ENCODE measurements at regions not wholly inside any gene's neighbourhood (a gene's known extent, or its start where the extent isn't known, plus 50 kb on each side); places are given as distances from the start of the nearest gene placed in this dataset.

- ChIA-PET POLR2A (no interaction called here), CTCF (no interaction called here)
- Histone ChIP-seq H3K36me3 (ENCODE audit: control insufficient read depth in 2 of 3, insufficient read depth in 3 of 3, low read length in 3 of 3) (no peaks in the 10 kb centered on the region), H3K4me1 (ENCODE audit: control insufficient read depth in 2 of 2, insufficient read depth in 2 of 2, low read length in 2 of 2) (no peaks in the 10 kb centered on the region), H3K9me3 (ENCODE audit: control insufficient read depth in 2 of 3, low read length in 3 of 3) (no peaks in the 10 kb centered on the region), H3K27me3 (ENCODE audit: control insufficient read depth in 2 of 2, insufficient read depth in 2 of 2, low read length in 2 of 2) (no peaks in the 10 kb centered on the region), H3K4me3 (ENCODE audit: low read length) (no peak overlapping the region), H3K27ac (ENCODE audit: low read depth, low read length) (no peak overlapping the region)
- Mint-ChIP-seq H3K27me3 (peaks cover 0 to 4% (median 0%) of the 10 kb centered on the region in 5 donors), H3K4me1 (no peaks in the 10 kb centered on the region), H3K9me3 (peaks cover 0 to 7% (median 1%) of the 10 kb centered on the region in 11 donors), H3K36me3 (no peaks in the 10 kb centered on the region), H3K4me3 (no peak overlapping the region), H3K27ac (no peak overlapping the region)
- intact Hi-C loops (cut with micrococcal nuclease): no loop called here
- DNase-seq (no peak), ATAC-seq (no peak)
These were observed 619.6 kb downstream of the ARL4A start for GRCh38 chr7:13307040-13307439.

DNA sequence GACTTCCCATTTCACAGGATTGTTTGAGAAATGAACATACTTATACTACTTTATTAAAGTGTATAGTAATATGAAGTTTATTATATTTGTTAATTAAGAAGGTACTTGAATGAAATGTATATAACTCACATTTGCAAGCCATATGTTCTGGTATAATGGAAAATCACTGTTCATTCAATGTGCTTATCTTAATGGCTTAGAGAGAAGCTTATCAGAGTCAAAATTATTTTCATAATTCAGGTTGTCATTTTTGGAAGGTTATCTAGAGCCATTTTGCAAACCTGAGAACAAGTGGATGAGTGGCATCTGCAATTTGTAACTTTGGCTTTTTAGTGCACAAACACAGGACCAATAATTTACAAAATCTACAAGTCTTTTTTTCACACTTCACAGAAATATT, 621.0 kb downstream of the ARL4A start:
- H3K27ac Mint-ChIP-seq: no peak overlapping the region
- no peaks in the 10 kb centered on the region for H3K9me3 ChIP-seq (ENCODE audit: control insufficient read depth in 2 of 3, low read length in 3 of 3)
- H3K4me1 Mint-ChIP-seq: no peaks in the 10 kb centered on the region
- DNase-seq (no peak), ATAC-seq (no peak)
- H3K9me3 Mint-ChIP-seq: peaks cover 0 to 13% (median 5%) of the 10 kb centered on the region in 11 donors
- ChIA-PET CTCF (no interaction called here), POLR2A (no interaction called here)
- no peak overlapping the region for H3K4me3 Mint-ChIP-seq
- intact Hi-C loops (cut with micrococcal nuclease): no loop called here
- H3K4me1 ChIP-seq (ENCODE audit: control insufficient read depth in 2 of 2, insufficient read depth in 2 of 2, low read length in 2 of 2): no peaks in the 10 kb centered on the region
- H3K36me3 Mint-ChIP-seq: no peaks in the 10 kb centered on the region
- no peaks in the 10 kb centered on the region for H3K27me3 ChIP-seq (ENCODE audit: control insufficient read depth in 2 of 2, insufficient read depth in 2 of 2, low read length in 2 of 2)
- H3K27me3 Mint-ChIP-seq: no peaks in the 10 kb centered on the region
- no peak overlapping the region for H3K4me3 ChIP-seq (ENCODE audit: low read length)
- no peak overlapping the region for H3K27ac ChIP-seq (ENCODE audit: low read depth, low read length)
- no peaks in the 10 kb centered on the region for H3K36me3 ChIP-seq (ENCODE audit: control insufficient read depth in 2 of 3, insufficient read depth in 3 of 3, low read length in 3 of 3)

- ChIA-PET POLR2A (no interaction called here), CTCF (no interaction called here)
- Mint-ChIP-seq H3K36me3 (no peaks in the 10 kb centered on the region), H3K27me3 (no peaks in the 10 kb centered on the region), H3K4me3 (no peak overlapping the region), H3K9me3 (peaks cover 0 to 13% (median 5%) of the 10 kb centered on the region in 11 donors), H3K4me1 (no peaks in the 10 kb centered on the region), H3K27ac (no peak overlapping the region)
- Histone ChIP-seq H3K9me3 (ENCODE audit: control insufficient read depth in 2 of 3, low read length in 3 of 3) (no peaks in the 10 kb centered on the region), H3K36me3 (ENCODE audit: control insufficient read depth in 2 of 3, insufficient read depth in 3 of 3, low read length in 3 of 3) (no peaks in the 10 kb centered on the region), H3K27ac (ENCODE audit: low read depth, low read length) (no peak overlapping the region), H3K27me3 (ENCODE audit: control insufficient read depth in 2 of 2, insufficient read depth in 2 of 2, low read length in 2 of 2) (no peaks in the 10 kb centered on the region), H3K4me3 (ENCODE audit: low read length) (no peak overlapping the region), H3K4me1 (ENCODE audit: control insufficient read depth in 2 of 2, insufficient read depth in 2 of 2, low read length in 2 of 2) (no peaks in the 10 kb centered on the region)
- DNase-seq (no peak), ATAC-seq (no peak)
- intact Hi-C loops (cut with micrococcal nuclease): no loop called here
These were observed 622.1 kb downstream of the ARL4A start for GRCh38 chr7:13309535-13309934.

- Mint-ChIP-seq H3K36me3 (no peaks in the 10 kb centered on the region), H3K27ac (no peak overlapping the region), H3K9me3 (peaks cover 0 to 10% (median 5%) of the 10 kb centered on the region in 11 donors), H3K4me1 (no peaks in the 10 kb centered on the region), H3K27me3 (no peaks in the 10 kb centered on the region), H3K4me3 (no peak overlapping the region)
- DNase-seq (no peak), ATAC-seq (no peak)
- H3K36me3 ChIP-seq (ENCODE audit: control insufficient read depth in 2 of 3, insufficient read depth in 3 of 3, low read length in 3 of 3): no peaks in the 10 kb centered on the region
- H3K27ac ChIP-seq (ENCODE audit: low read depth, low read length): no peak overlapping the region
- no peaks in the 10 kb centered on the region for H3K9me3 ChIP-seq (ENCODE audit: control insufficient read depth in 2 of 3, low read length in 3 of 3)
- H3K27me3 ChIP-seq (ENCODE audit: control insufficient read depth in 2 of 2, insufficient read depth in 2 of 2, low read length in 2 of 2): no peaks in the 10 kb centered on the region
- H3K4me1 ChIP-seq (ENCODE audit: control insufficient read depth in 2 of 2, insufficient read depth in 2 of 2, low read length in 2 of 2): no peaks in the 10 kb centered on the region
- CTCF ChIA-PET: no interaction called here
- no peak overlapping the region for H3K4me3 ChIP-seq (ENCODE audit: low read length)
- intact Hi-C loops (cut with micrococcal nuclease): no loop called here
- POLR2A ChIA-PET: no interaction called here
These were observed 624.9 kb downstream of the ARL4A start for GRCh38 chr7:13312307-13312706.

- CTCF ChIA-PET: no interaction called here
- POLR2A ChIA-PET: no interaction called here
- no peaks in the 10 kb centered on the region for H3K9me3 ChIP-seq (ENCODE audit: control insufficient read depth in 2 of 3, low read length in 3 of 3)
- no peaks in the 10 kb centered on the region for H3K36me3 ChIP-seq (ENCODE audit: control insufficient read depth in 2 of 3, insufficient read depth in 3 of 3, low read length in 3 of 3)
- H3K27ac ChIP-seq (ENCODE audit: low read depth, low read length): no peak overlapping the region
- Mint-ChIP-seq H3K4me3 (no peak overlapping the region), H3K4me1 (no peaks in the 10 kb centered on the region), H3K27me3 (no peaks in the 10 kb centered on the region), H3K9me3 (peaks cover 0 to 2% (median 0%) of the 10 kb centered on the region in 11 donors), H3K27ac (no peak overlapping the region), H3K36me3 (no peaks in the 10 kb centered on the region)
- H3K4me1 ChIP-seq (ENCODE audit: control insufficient read depth in 2 of 2, insufficient read depth in 2 of 2, low read length in 2 of 2): no peaks in the 10 kb centered on the region
- no peak overlapping the region for H3K4me3 ChIP-seq (ENCODE audit: low read length)
- no peak for DNase-seq
- no peak for ATAC-seq
- intact Hi-C loops (cut with micrococcal nuclease): no loop called here
- H3K27me3 ChIP-seq (ENCODE audit: control insufficient read depth in 2 of 2, insufficient read depth in 2 of 2, low read length in 2 of 2): no peaks in the 10 kb centered on the region
These were observed 632.9 kb downstream of the ARL4A start for GRCh38 chr7:13320333-13320732.

DNA sequence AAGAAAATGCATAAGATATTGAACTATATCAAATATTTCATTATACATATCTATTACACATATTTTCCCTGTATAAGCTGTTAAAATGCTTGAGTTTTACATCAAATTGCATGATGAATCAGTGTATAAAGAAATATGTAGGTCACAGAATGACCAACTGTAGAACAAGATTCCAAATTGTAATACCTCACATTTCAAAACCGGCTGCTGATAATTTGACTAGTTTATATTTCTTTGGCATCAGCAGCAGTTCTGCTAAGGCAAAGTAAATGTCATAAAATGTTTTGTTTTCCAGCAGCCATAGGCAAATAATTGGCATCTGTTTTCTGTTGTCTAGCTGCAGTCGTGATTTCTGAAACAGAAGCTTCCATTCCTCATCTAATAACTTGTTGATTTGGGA, 633.9 kb downstream of the ARL4A start:
- no peak for DNase-seq
- no peaks in the 10 kb centered on the region for H3K27me3 Mint-ChIP-seq
- H3K4me3 Mint-ChIP-seq: no peak overlapping the region
- no peak overlapping the region for H3K27ac Mint-ChIP-seq
- Histone ChIP-seq H3K36me3 (ENCODE audit: control insufficient read depth in 2 of 3, insufficient read depth in 3 of 3, low read length in 3 of 3) (no peaks in the 10 kb centered on the region), H3K4me3 (ENCODE audit: low read length) (no peak overlapping the region), H3K27me3 (ENCODE audit: control insufficient read depth in 2 of 2, insufficient read depth in 2 of 2, low read length in 2 of 2) (no peaks in the 10 kb centered on the region), H3K9me3 (ENCODE audit: control insufficient read depth in 2 of 3, low read length in 3 of 3) (no peaks in the 10 kb centered on the region), H3K4me1 (ENCODE audit: control insufficient read depth in 2 of 2, insufficient read depth in 2 of 2, low read length in 2 of 2) (no peaks in the 10 kb centered on the region), H3K27ac (ENCODE audit: low read depth, low read length) (no peak overlapping the region)
- H3K9me3 Mint-ChIP-seq: peaks cover 0 to 2% (median 0%) of the 10 kb centered on the region in 11 donors
- ChIA-PET CTCF (interaction anchor here (0.7 kb wide), 1 partner anchor 751 kb away, joined by 3 read pairs; no protein-coding TSS in a partner anchor), POLR2A (no interaction called here)
- H3K36me3 Mint-ChIP-seq: no peaks in the 10 kb centered on the region
- intact Hi-C loops (cut with micrococcal nuclease): no loop called here
- H3K4me1 Mint-ChIP-seq: no peaks in the 10 kb centered on the region
- no peak for ATAC-seq

DNA sequence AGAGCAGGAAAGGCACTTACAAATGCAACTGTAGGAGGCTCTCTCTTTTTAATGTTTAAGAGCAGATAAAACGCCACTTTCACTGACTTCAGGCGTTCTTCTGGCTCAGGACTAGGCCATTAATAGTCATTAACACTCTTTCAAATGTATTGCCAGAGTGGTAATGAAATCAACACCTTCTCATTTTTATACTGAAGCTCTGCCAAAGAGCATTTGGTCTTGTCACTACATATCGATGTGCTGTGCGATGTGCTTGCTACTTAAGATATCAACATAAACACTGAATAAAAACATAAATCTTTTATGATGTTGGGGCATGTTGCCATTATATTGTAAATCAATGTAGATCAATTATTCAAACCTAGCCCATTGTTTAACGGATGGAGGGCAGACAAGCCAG, 634.7 kb downstream of the ARL4A start:
- Mint-ChIP-seq H3K36me3 (no peaks in the 10 kb centered on the region), H3K4me3 (no peak overlapping the region), H3K27ac (no peak overlapping the region), H3K9me3 (peaks cover 0 to 2% (median 0%) of the 10 kb centered on the region in 11 donors), H3K4me1 (no peaks in the 10 kb centered on the region), H3K27me3 (no peaks in the 10 kb centered on the region)
- Histone ChIP-seq H3K27ac (ENCODE audit: low read depth, low read length) (no peak overlapping the region), H3K4me1 (ENCODE audit: control insufficient read depth in 2 of 2, insufficient read depth in 2 of 2, low read length in 2 of 2) (no peaks in the 10 kb centered on the region), H3K4me3 (ENCODE audit: low read length) (no peak overlapping the region), H3K36me3 (ENCODE audit: control insufficient read depth in 2 of 3, insufficient read depth in 3 of 3, low read length in 3 of 3) (no peaks in the 10 kb centered on the region), H3K27me3 (ENCODE audit: control insufficient read depth in 2 of 2, insufficient read depth in 2 of 2, low read length in 2 of 2) (no peaks in the 10 kb centered on the region), H3K9me3 (ENCODE audit: control insufficient read depth in 2 of 3, low read length in 3 of 3) (no peaks in the 10 kb centered on the region)
- ATAC-seq: no peak
- DNase-seq: no peak
- CTCF ChIA-PET: interaction anchor here (0.7 kb wide), 1 partner anchor 752 kb away, joined by 3 read pairs; no protein-coding TSS in a partner anchor
- POLR2A ChIA-PET: no interaction called here
- intact Hi-C loops (cut with micrococcal nuclease): no loop called here
